Dermis microvascular lymphatic vessel endothelial cell (primary cell): ENCODE measurements at regions not wholly inside any gene's neighbourhood (a gene's known extent, or its start where the extent isn't known, plus 50 kb on each side); places are given as distances from the start of the nearest gene placed in this dataset.

Experiments used
- DNase-seq, 2 donors: peaks; one replicate each; pipeline versions ENCODE4 v3.0.0 to v3.0.0-alpha.2; 2010; ENCODE audit warnings: low read depth in 2 of 2

GRCh38 chr6:44062771-44063560, 64.3 kb downstream of the MRPL14 start:
- DNase-seq = peak in 1 of 2 donors; percentile 26

- DNase-seq = no peak
These were observed 65.0 kb downstream of the MRPL14 start for GRCh38 chr6:44062105-44062770.

- no peak for DNase-seq
These were observed 65.7 kb downstream of the MRPL14 start for GRCh38 chr6:44061375-44062104.

- no peak for DNase-seq
These were observed 66.5 kb downstream of the MRPL14 start for GRCh38 chr6:44060612-44061374.

GRCh38 chr6:44059359-44060346, 67.6 kb downstream of the MRPL14 start:
- DNase-seq = peak in 1 of 2 donors; percentile 69

GRCh38 chr6:44058617-44059358, 68.5 kb downstream of the MRPL14 start:
- DNase-seq = peak; percentile 74 to 98

GRCh38 chr6:44057931-44058616, 69.2 kb downstream of the MRPL14 start:
- DNase-seq = no peak

- DNase-seq = no peak
These were observed 69.9 kb downstream of the MRPL14 start for GRCh38 chr6:44057238-44057930.

GRCh38 chr6:44056392-44057237, 70.6 kb downstream of the MRPL14 start:
- DNase-seq = peak; percentile 40 to 87

- DNase-seq = no peak
These were observed 72.3 kb downstream of the MRPL14 start for GRCh38 chr6:44054721-44055559.

GRCh38 chr6:44053760-44054556, 73.3 kb downstream of the MRPL14 start:
- peak in 1 of 2 donors; percentile 52 for DNase-seq

GRCh38 chr6:44053106-44053756, 74.0 kb downstream of the MRPL14 start:
- no peak for DNase-seq

- no peak for DNase-seq
These were observed 74.7 kb downstream of the MRPL14 start for GRCh38 chr6:44052419-44053023.

GRCh38 chr6:44051515-44051914, 75.7 kb downstream of the MRPL14 start:
- peak in 1 of 2 donors; percentile 31 for DNase-seq
